Prostate gland (tissue), 2 donors: ENCODE measurements at regions not wholly inside any gene's neighbourhood (a gene's known extent, or its start where the extent isn't known, plus 50 kb on each side); places are given as distances from the start of the nearest gene placed in this dataset.

Source experiments
- CTCF ChIP-seq, 4 experiments: fragments of 200-600 bp in 2 of 4; fragments of 450-650 bp in 2 of 4; sonication (generic) in 2 of 4; IDR thresholded peaks; 1 replicate in 3 of 4; 2 replicates in 1 of 4; pipeline ENCODE4 v1.5.1; 2016 to 2019; ENCODE audit warnings: antibody characterized with exemption in 4 of 4, mild to moderate bottlenecking in 2 of 4, moderate library complexity in 2 of 4
- POLR2A ChIP-seq: fragments of 450-650 bp; IDR thresholded peaks from one replicate; pipeline ENCODE4 v1.6.1; 2016; ENCODE audit warnings: antibody characterized with exemption, mild to moderate bottlenecking
- POLR2AphosphoS5 ChIP-seq: sonication (generic); formaldehyde crosslinking; IDR thresholded peaks from one replicate; pipeline ENCODE4 v1.6.1; 2017; ENCODE audit warnings: antibody characterized with exemption

DNA sequence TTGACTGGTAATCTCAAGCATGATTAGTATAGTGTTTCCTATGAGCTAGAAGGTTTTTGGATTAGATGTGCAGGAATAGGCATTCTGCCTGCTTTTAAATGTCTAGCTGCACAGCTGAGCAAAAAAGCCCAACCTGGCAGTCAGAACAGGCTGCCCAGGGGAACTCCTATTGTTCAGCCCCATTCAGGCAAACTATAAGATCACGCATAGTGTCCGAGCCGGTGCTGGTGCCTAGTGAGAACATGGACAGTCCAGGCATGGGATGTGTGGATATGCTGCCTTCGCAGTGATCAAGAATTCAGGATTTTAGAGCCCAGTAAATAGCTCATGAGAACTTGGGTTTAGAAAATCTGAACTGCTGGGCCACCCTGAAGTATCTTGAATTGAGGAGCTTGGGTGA is 348.8 kb downstream of the UTRN start:
- TF ChIP-seq CTCF (IDR thresholded peaks at IDR 0.05), result no peak
- no peak for TF ChIP-seq POLR2AphosphoS5
- TF ChIP-seq POLR2A, result no peak
